HG03097 (cell line): ENCODE measurements at regions not wholly inside any gene's neighbourhood (a gene's known extent, or its start where the extent isn't known, plus 50 kb on each side); places are given as distances from the start of the nearest gene placed in this dataset.

Experiments used
- ATAC-seq: cut with Tn5 transposase; IDR thresholded peaks from one replicate; pipeline ENCODE4 v1.9.1; 2021; ENCODE audit not compliant: unreplicated experiment, low FRiP score

GRCh38 chr21:16563795-16564194 lies 834.0 kb downstream of the USP25 start:
- ATAC-seq = no peak

- no peak for ATAC-seq
Measured at GRCh38 chr21:16568244-16568643, 838.5 kb downstream of the USP25 start.

- no peak for ATAC-seq
Measured at GRCh38 chr21:16568661-16569060, 838.9 kb downstream of the USP25 start.

- no peak for ATAC-seq
Measured at GRCh38 chr21:16569679-16570078, 839.9 kb downstream of the USP25 start.

- no peak for ATAC-seq
Measured at GRCh38 chr21:16570171-16570570, 840.4 kb downstream of the USP25 start.

GRCh38 chr21:16570856-16571255 lies 841.1 kb downstream of the USP25 start:
- no peak for ATAC-seq

GRCh38 chr21:16571594-16571993 lies 841.8 kb downstream of the USP25 start:
- ATAC-seq = no peak

GRCh38 chr21:16572032-16572431 lies 842.2 kb downstream of the USP25 start:
- no peak for ATAC-seq

- ATAC-seq = no peak
Measured at GRCh38 chr21:16573578-16573977, 843.8 kb downstream of the USP25 start.

- no peak for ATAC-seq
Measured at GRCh38 chr21:16577975-16578374, 848.2 kb downstream of the USP25 start.

- no peak for ATAC-seq
Measured at GRCh38 chr21:16578912-16579311, 849.1 kb downstream of the USP25 start.

GRCh38 chr21:16579538-16579937 lies 849.8 kb downstream of the USP25 start:
- no peak for ATAC-seq

- ATAC-seq = no peak
Measured at GRCh38 chr21:16580661-16581060, 850.9 kb downstream of the USP25 start.

GRCh38 chr21:16583556-16583955 lies 853.8 kb downstream of the USP25 start:
- ATAC-seq = no peak

- ATAC-seq = no peak
Measured at GRCh38 chr21:16584756-16585155, 855.0 kb downstream of the USP25 start.

GRCh38 chr21:16585896-16586295 lies 856.1 kb downstream of the USP25 start:
- ATAC-seq = no peak

GRCh38 chr21:16587141-16587581 lies 857.4 kb downstream of the USP25 start:
- ATAC-seq = no peak

- ATAC-seq = no peak
Measured at GRCh38 chr21:16587681-16588375, 858.0 kb downstream of the USP25 start.

- no peak for ATAC-seq
Measured at GRCh38 chr21:16588433-16588860, 858.7 kb downstream of the USP25 start.

GRCh38 chr21:16589006-16589898 lies 859.5 kb downstream of the USP25 start:
- ATAC-seq = no peak

GRCh38 chr21:16590186-16590585 lies 860.4 kb downstream of the USP25 start:
- no peak for ATAC-seq
